HG03095 (cell line): ENCODE measurements at regions not wholly inside any gene's neighbourhood (a gene's known extent, or its start where the extent isn't known, plus 50 kb on each side); places are given as distances from the start of the nearest gene placed in this dataset.
"Not testable (repeated sequence)": the region's sequence is repeated elsewhere in the genome, so short reads cannot be mapped to it uniquely, and the experiment has no call there.

Source experiments
- ATAC-seq: cut with Tn5 transposase; IDR thresholded peaks from one replicate; pipeline ENCODE4 v1.9.1; 2021; ENCODE audit warnings: moderate library complexity; ENCODE audit not compliant: unreplicated experiment

- no peak for ATAC-seq
Measured at GRCh38 chr14:40410708-40411107, 978.5 kb upstream of the FBXO33 start.

- no peak for ATAC-seq
Measured at GRCh38 chr14:40402957-40403356, 970.7 kb upstream of the FBXO33 start.

DNA sequence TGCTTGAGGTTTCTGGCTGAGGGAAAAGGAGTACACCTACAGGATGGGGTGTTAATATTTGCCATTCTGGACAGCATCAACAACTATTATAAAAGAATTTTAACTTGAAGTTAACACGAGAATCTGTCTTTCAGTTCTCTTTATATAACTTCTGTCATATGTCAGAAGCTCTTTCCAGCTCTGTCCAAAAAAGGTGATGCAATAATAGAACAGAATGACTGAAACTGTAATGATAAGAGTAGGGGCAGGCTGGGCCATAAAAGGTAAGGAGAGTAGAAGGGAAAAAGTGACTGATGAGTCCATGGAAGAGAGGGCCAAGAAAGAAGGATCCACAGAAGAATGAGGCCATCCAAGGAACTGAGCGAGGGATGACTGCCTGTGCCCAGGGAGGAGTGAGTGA, 966.7 kb upstream of the FBXO33 start:
- no peak for ATAC-seq

GRCh38 chr14:40394634-40395340, 962.6 kb upstream of the FBXO33 start:
- ATAC-seq = no peak

DNA sequence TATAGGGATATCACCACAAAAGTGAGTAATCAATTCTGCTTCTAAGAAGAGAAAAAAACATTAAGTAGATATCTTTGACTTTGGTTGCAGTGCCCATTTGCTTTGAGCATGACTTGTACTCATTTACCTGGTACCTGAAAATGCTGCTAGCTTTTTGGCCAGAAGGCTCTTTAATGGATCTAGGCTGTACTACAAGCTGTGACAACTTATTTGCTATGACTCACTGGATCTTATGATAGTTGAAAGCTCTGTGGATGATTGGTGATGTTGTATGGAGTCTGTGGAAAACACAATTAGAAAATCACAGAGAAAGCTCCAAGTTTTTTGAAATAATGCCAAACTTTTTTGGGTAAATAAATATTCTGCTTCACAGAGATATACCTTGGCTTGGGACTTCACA, 960.9 kb upstream of the FBXO33 start:
- ATAC-seq = no peak

- no peak for ATAC-seq
Measured at GRCh38 chr14:40386433-40386832, 954.2 kb upstream of the FBXO33 start.

DNA sequence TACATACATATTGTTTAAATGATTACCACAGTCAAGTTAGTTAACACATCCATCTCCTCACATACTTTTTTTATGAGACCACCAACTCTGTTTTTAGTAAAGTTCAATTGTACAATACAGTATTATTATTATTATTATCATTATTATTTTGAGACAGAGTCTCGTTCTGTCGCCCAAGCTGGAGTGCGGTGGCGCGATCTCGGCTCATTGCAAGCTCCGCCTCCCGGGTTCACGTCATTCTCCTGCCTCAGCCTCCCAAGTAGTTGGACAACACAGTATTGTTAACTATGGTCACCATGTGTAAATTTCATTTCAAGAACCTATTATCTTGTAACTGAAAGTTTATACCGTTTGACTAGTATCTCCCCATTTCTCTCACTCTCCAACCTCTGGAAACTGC, 942.0 kb upstream of the FBXO33 start:
- ATAC-seq = no peak

GRCh38 chr14:40371011-40371410, 938.8 kb upstream of the FBXO33 start:
- no peak for ATAC-seq

GRCh38 chr14:40368314-40368713, 936.1 kb upstream of the FBXO33 start:
- ATAC-seq = no peak

GRCh38 chr14:40367717-40368116, 935.5 kb upstream of the FBXO33 start:
- no peak for ATAC-seq

- ATAC-seq = no peak
Measured at GRCh38 chr14:40365305-40365704, 933.1 kb upstream of the FBXO33 start.

GRCh38 chr14:40362856-40363255, 930.6 kb upstream of the FBXO33 start:
- no peak for ATAC-seq

GRCh38 chr14:40354754-40355153, 922.5 kb upstream of the FBXO33 start:
- ATAC-seq = no peak

GRCh38 chr14:40348104-40348503, 915.9 kb upstream of the FBXO33 start:
- ATAC-seq = not testable (repeated sequence)

GRCh38 chr14:40347675-40348074, 915.4 kb upstream of the FBXO33 start:
- no peak for ATAC-seq

DNA sequence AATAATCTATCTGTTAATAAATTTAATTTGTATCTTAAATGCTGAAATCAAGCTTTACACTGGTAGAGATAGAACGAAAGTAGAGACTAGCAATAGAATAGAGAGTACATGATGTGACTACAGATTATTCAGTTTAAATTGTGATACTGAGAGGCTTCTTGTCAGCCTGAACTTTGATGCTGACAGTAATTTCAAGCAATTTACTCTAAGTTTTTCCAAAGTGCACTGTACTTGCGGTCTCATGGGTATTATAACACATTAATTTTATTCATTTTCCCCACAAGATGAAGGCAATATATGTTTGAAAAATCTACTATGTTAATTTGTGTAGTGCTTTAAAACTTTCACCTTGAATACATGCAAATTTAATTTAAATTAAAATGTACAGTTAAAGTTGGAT, 914.0 kb upstream of the FBXO33 start:
- no peak for ATAC-seq

DNA sequence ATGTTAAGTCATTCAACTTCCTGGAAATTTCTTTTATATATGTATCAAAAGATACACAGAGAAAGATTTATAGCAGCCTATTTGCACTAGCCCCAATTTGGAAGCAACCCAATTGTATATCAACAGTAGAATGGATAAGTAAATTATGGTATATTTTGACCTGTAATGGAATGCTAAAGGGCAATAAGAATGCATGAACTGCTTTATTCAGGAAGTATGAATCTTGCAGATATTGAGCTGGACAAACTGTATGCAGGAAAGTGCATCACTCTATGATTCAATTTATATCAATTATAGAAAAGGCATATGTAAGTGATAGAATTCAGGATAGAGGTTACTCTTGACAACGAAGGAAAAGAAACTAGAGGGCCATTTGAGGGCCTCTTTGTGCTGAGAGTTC, 913.1 kb upstream of the FBXO33 start:
- ATAC-seq = no peak

DNA sequence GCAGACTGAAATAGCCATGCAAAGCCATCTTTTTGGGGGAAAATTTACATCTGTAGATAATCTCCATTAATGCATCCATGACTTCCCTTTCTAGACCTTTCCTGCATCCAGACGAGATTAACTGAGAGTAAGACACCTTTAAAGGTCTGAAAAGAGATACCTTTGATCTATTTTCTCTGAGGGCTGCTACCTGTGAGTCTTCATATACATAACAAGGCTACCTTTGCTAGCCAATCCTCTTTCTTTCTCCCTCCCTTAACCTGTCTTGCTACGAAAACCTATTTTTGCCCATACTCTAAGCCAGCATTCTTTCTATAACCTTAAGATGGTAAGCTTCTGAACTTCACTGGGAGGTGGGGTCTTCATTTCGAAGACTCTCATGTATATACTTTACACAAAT, 908.5 kb upstream of the FBXO33 start:
- ATAC-seq = no peak

DNA sequence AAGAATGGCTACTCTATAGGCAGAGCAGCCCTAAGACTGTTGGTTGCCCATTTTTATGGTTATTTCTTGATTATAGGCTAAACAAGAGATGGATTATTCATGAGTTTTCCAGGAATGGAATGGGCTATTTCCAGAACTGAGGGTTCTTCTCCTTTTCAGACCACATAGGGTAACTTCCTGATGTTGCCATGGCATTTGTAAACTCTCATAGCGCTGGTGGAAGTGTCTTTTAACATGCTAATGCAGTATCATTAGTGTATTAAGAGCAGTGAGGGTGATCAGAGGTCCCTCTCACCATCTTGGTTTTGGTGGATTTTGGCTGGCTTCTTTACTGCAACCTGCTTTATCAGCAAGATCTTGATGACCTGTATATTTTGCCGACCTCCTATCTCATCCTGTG, 904.6 kb upstream of the FBXO33 start:
- no peak for ATAC-seq

- ATAC-seq = not testable (repeated sequence)
Measured at GRCh38 chr14:40326519-40326918, 894.3 kb upstream of the FBXO33 start.

GRCh38 chr14:40318211-40318719, 886.0 kb upstream of the FBXO33 start:
- no peak for ATAC-seq

GRCh38 chr14:40317690-40318089, 885.5 kb upstream of the FBXO33 start:
- no peak for ATAC-seq

- ATAC-seq = no peak
Measured at GRCh38 chr14:40312296-40312695, 880.1 kb upstream of the FBXO33 start.
